RWPE1 (cell line): ENCODE measurements at regions not wholly inside any gene's neighbourhood (a gene's known extent, or its start where the extent isn't known, plus 50 kb on each side); places are given as distances from the start of the nearest gene placed in this dataset.

Source experiments
- CTCF ChIA-PET: fragments of 350-600 bp; sonication (Branson Sonifier 250); formaldehyde crosslinking; extraction: SDS; loops from one replicate; lab custom pipeline; 2021; lab: Yijun Ruan, JAX
- POLR2A ChIA-PET: fragments of 400-600 bp; formaldehyde crosslinking; extraction: SDS; loops from one replicate; lab custom pipeline; 2020; ENCODE audit warnings: antibody characterized with exemption; ENCODE audit not compliant: low non-redundant PET; lab: Yijun Ruan, JAX
- DNase-seq: peaks from one replicate; pipeline ENCODE4 v3.0.0; 2012; ENCODE audit warnings: low spot score
- H3K27ac ChIP-seq: fragments of 450-650 bp; 2 replicates; pipeline ENCODE4 v1.5.1; 2017
- CTCF ChIP-seq: fragments of 450-650 bp; conservative IDR thresholded peaks from 2 replicates; pipeline ENCODE4 v1.5.1; 2017; ENCODE audit warnings: low read depth, mild to moderate bottlenecking

DNA sequence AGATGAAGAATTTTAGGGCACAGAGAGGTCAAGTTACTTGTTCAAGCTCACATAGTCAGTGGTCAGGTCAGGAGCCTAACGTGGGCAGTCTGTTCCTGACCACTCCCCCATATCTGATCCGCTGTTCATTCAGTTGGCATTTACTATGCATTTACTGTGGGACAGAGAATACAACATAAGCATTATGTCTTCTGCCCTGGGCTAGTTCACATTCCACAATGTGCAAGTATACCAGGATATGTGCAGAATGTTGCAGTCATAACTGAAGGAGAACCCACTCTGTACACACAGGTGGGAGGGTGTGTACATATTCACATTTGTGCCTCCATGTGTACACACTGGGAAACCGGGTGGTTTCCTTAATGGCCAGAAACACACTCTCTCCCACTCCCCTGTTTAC lies 309.6 kb downstream of the PRDM2 start:
- no peak for TF ChIP-seq CTCF

DNA sequence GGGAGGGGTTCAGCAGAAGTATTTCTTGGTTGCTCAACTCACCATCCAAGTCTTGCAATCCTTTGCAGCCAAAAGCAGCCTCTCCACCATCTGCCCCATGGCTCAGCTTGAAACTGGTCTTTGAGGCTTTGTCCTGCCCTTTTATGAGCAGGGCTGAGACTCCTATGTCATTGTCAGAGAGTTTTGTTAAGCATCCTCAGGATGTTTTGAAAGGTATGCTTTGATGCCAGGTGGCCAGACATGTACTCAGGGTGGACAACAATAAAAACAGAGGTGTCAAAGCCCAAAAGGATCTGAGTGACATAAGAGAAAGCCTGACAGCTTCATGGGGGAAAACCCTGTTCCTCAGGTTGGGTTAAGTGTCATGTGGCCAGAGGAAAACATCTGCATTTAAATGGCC lies 310.5 kb downstream of the PRDM2 start:
- POLR2A ChIA-PET: no interaction called here
- no peak overlapping the region for H3K27ac ChIP-seq
- no peak for DNase-seq
- CTCF ChIA-PET: interaction anchor here (0.5 kb wide), 1 partner anchor 206 kb away, joined by 3 read pairs; no protein-coding TSS in a partner anchor
- TF ChIP-seq CTCF: no peak

More for the DNA sequence above, 309.6 kb downstream of the PRDM2 start:
- CTCF ChIA-PET: no interaction called here
- POLR2A ChIA-PET: no interaction called here
- H3K27ac ChIP-seq: no peak overlapping the region
- DNase-seq: no peak

DNA sequence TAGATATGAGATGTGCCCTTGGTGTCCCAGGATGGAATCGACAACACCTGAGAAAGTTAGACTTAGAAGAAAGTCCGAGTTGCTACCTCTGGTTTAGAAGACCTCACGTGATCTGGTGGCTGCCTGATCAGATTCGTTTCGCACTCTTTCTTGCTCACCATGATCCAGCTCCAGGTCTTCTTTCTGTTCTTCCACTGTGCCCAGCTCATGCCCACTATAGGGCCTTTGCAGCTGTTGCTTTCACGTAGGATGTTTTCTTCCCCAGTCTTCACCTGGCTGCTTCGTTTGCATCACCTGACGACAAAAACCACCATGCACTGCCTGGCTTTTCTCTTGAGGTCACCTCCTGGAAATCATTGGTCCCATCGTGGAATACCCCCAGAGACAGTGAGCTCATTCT lies 311.1 kb downstream of the PRDM2 start:
- no peak overlapping the region for H3K27ac ChIP-seq
- TF ChIP-seq CTCF: no peak
- ChIA-PET CTCF (no interaction called here), POLR2A (no interaction called here)
- no peak for DNase-seq

DNA sequence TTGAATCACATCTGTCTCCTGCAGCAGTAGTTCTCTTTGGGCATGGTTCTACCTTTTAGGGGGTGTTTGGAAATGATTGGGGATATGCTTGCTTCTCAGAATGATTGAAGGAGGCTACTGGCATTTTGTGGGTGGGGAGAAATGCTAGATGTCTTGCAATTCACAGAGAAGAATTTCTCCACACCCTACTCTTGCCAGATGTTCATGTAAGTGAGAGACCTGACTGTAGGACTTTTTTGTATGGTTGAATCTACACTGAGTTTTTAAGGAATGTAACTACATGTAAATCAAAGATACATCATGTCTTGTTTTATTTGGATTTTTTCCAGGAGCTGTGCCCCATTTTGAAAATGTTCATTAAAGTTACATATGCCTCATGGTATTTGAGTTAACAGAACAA lies 311.9 kb downstream of the PRDM2 start:
- CTCF ChIA-PET: no interaction called here
- DNase-seq: no peak
- no peak for TF ChIP-seq CTCF
- H3K27ac ChIP-seq: no peak overlapping the region
- POLR2A ChIA-PET: no interaction called here

GRCh38 chr1:14014929-14015328 lies 314.9 kb downstream of the PRDM2 start:
- no peak for TF ChIP-seq CTCF
- no peak overlapping the region for H3K27ac ChIP-seq
- POLR2A ChIA-PET: no interaction called here
- DNase-seq: no peak
- CTCF ChIA-PET: no interaction called here

GRCh38 chr1:14015917-14016316 lies 315.9 kb downstream of the PRDM2 start:
- no peak overlapping the region for H3K27ac ChIP-seq
- TF ChIP-seq CTCF: no peak
- POLR2A ChIA-PET: interaction anchor here (0.6 kb wide), 1 partner anchor 122 kb away, joined by 3 read pairs; no protein-coding TSS in a partner anchor
- CTCF ChIA-PET: interaction anchor here (0.7 kb wide), 1 partner anchor 874 kb away, joined by 3 read pairs; no protein-coding TSS in a partner anchor
- DNase-seq: no peak
